GM18511 (cell line): ENCODE measurements at regions not wholly inside any gene's neighbourhood (a gene's known extent, or its start where the extent isn't known, plus 50 kb on each side); places are given as distances from the start of the nearest gene placed in this dataset.
A peak's percentile ranks its signal among the peaks of the same experiment; 100 is the strongest.
"Not testable (repeated sequence)": the region's sequence is repeated elsewhere in the genome, so short reads cannot be mapped to it uniquely, and the experiment has no call there.

Experiments used
- ATAC-seq: cut with Tn5 transposase; IDR thresholded peaks from one replicate; pipeline ENCODE4 v1.9.1; 2021; ENCODE audit warnings: mild to moderate bottlenecking, moderate library complexity; ENCODE audit not compliant: unreplicated experiment

- ATAC-seq, result no peak
Measured at GRCh38 chrX:124426288-124427169, 80.2 kb downstream of the SH2D1A start.

GRCh38 chrX:124433186-124433585 lies 86.8 kb downstream of the SH2D1A start:
- ATAC-seq, result no peak

GRCh38 chrX:124435616-124436015 lies 89.3 kb downstream of the SH2D1A start:
- ATAC-seq, result no peak

- ATAC-seq, result no peak
Measured at GRCh38 chrX:124440695-124441094, 94.3 kb downstream of the SH2D1A start.

- ATAC-seq, result no peak
Measured at GRCh38 chrX:124441971-124442590, 95.7 kb downstream of the SH2D1A start.

GRCh38 chrX:124455966-124456365 lies 109.6 kb downstream of the SH2D1A start:
- ATAC-seq, result no peak

- ATAC-seq, result not testable (repeated sequence)
Measured at GRCh38 chrX:124459851-124460250, 113.5 kb downstream of the SH2D1A start.

GRCh38 chrX:124462931-124463330 lies 116.6 kb downstream of the SH2D1A start:
- no peak for ATAC-seq

- no peak for ATAC-seq
Measured at GRCh38 chrX:124467202-124467601, 120.8 kb downstream of the SH2D1A start.

GRCh38 chrX:124475358-124475757 lies 129.0 kb downstream of the SH2D1A start:
- ATAC-seq, result no peak

GRCh38 chrX:124476562-124476961 lies 130.2 kb downstream of the SH2D1A start:
- ATAC-seq, result peak; percentile 83

GRCh38 chrX:124478046-124478445 lies 131.7 kb downstream of the SH2D1A start:
- ATAC-seq, result no peak

- ATAC-seq, result peak; percentile 91
Measured at GRCh38 chrX:124488412-124489161, 142.2 kb downstream of the SH2D1A start.

- ATAC-seq, result no peak
Measured at GRCh38 chrX:124493984-124494383, 147.6 kb downstream of the SH2D1A start.

- no peak for ATAC-seq
Measured at GRCh38 chrX:124497386-124497785, 151.0 kb downstream of the SH2D1A start.

- ATAC-seq, result no peak
Measured at GRCh38 chrX:124501586-124501985, 155.2 kb downstream of the SH2D1A start.

- ATAC-seq, result no peak
Measured at GRCh38 chrX:124502166-124502565, 155.8 kb downstream of the SH2D1A start.

- no peak for ATAC-seq
Measured at GRCh38 chrX:124502599-124502998, 156.2 kb downstream of the SH2D1A start.

- peak; percentile 93 for ATAC-seq
Measured at GRCh38 chrX:124504111-124504983, 158.0 kb downstream of the SH2D1A start.

- ATAC-seq, result no peak
Measured at GRCh38 chrX:124506066-124506465, 159.7 kb downstream of the SH2D1A start.

- ATAC-seq, result no peak
Measured at GRCh38 chrX:124507246-124507645, 160.9 kb downstream of the SH2D1A start.
